Keratinocyte (primary cell): ENCODE measurements at regions not wholly inside any gene's neighbourhood (a gene's known extent, or its start where the extent isn't known, plus 50 kb on each side); places are given as distances from the start of the nearest gene placed in this dataset.
A peak's percentile ranks its signal among the peaks of the same experiment; 100 is the strongest.

Experiments
- DNase-seq: peaks from one replicate; pipeline ENCODE4 v3.0.0-alpha.2; 2011; ENCODE audit warnings: low read depth, missing footprints, low spot score
- FAIRE-seq: peaks from 2 replicates; lab custom pipeline; 2011; peaks lifted over from hg19 to GRCh38; lab: Jason Lieb, UNC
- H2AFZ ChIP-seq: 2 replicates; pipeline ENCODE4 v1.6.0; 2012; ENCODE audit warnings: low read length, control low read depth, inconsistent platforms; ENCODE audit not compliant: control insufficient read depth
- H3K27ac ChIP-seq: 2 replicates; pipeline ENCODE4 v1.5.1; 2011; ENCODE audit warnings: low read length; ENCODE audit not compliant: control insufficient read depth, insufficient read depth
- H3K27me3 ChIP-seq: 3 replicates; pipeline ENCODE4 v1.6.0; 2011; ENCODE audit warnings: low read length; ENCODE audit not compliant: control insufficient read depth, insufficient read depth; ENCODE audit errors: extremely low read depth
- H3K36me3 ChIP-seq, 2 experiments: 2 replicates in 1 of 2; 3 replicates in 1 of 2; pipeline ENCODE4 v1.5.1; 2011; ENCODE audit warnings: low read length in 2 of 2, mild to moderate bottlenecking in 1 of 2; ENCODE audit not compliant: control insufficient read depth in 2 of 2, insufficient read depth in 2 of 2; ENCODE audit errors: extremely low read depth in 1 of 2
- H3K4me1 ChIP-seq: 3 replicates; pipeline ENCODE4 v1.5.1; 2011; ENCODE audit warnings: low read length; ENCODE audit not compliant: control insufficient read depth, insufficient read depth; ENCODE audit errors: extremely low read depth
- H3K4me2 ChIP-seq: 3 replicates; pipeline ENCODE4 v1.6.0; 2011; ENCODE audit warnings: low read depth, low read length; ENCODE audit not compliant: control insufficient read depth, insufficient read depth; ENCODE audit errors: extremely low read depth
- H3K4me3 ChIP-seq, 3 experiments: fragments of 200-600 bp in 1 of 3; sonication (generic) in 1 of 3; 2 replicates in 2 of 3; 3 replicates in 1 of 3; pipeline ENCODE4 v1.5.1; 2011 to 2016; ENCODE audit warnings: low read length in 3 of 3, mild to moderate bottlenecking in 3 of 3, control low read depth in 2 of 3, inconsistent platforms in 1 of 3, low read depth in 1 of 3, mixed read lengths in 1 of 3, mixed run types in 1 of 3, moderate library complexity in 1 of 3; ENCODE audit not compliant: control insufficient read depth in 2 of 3, insufficient read depth in 2 of 3; ENCODE audit errors: extremely low read depth in 1 of 3
- H3K79me2 ChIP-seq: 2 replicates; pipeline ENCODE4 v1.6.0; 2012; ENCODE audit warnings: low read length; ENCODE audit not compliant: control insufficient read depth, insufficient read depth
- H3K9ac ChIP-seq: 3 replicates; pipeline ENCODE4 v1.6.0; 2011; ENCODE audit warnings: low read length; ENCODE audit not compliant: control insufficient read depth, insufficient read depth; ENCODE audit errors: extremely low read depth
- H3K9me1 ChIP-seq: 3 replicates; pipeline ENCODE4 v1.6.0; 2011; ENCODE audit warnings: low read length; ENCODE audit not compliant: control insufficient read depth, insufficient read depth; ENCODE audit errors: extremely low read depth
- H3K9me3 ChIP-seq: 2 replicates; pipeline ENCODE4 v1.5.1; 2012; ENCODE audit warnings: low read depth, low read length; ENCODE audit not compliant: control insufficient read depth
- H4K20me1 ChIP-seq: 3 replicates; pipeline ENCODE4 v1.6.0; 2011; ENCODE audit warnings: low read length; ENCODE audit not compliant: control insufficient read depth, insufficient read depth; ENCODE audit errors: extremely low read depth
- CTCF ChIP-seq, 3 experiments: IDR thresholded peaks in 1 of 3; conservative IDR thresholded peaks in 1 of 3; optimal IDR thresholded peaks in 1 of 3; 2 replicates in 2 of 3; 3 replicates in 1 of 3; pipeline versions ENCODE3 to v1.5.1; 2011; ENCODE audit warnings: low read length in 3 of 3, mild to moderate bottlenecking in 3 of 3, moderate library complexity in 2 of 3, control low read depth in 1 of 3, inconsistent platforms in 1 of 3; ENCODE audit not compliant: insufficient read depth in 2 of 3; ENCODE audit errors: extremely low read depth in 1 of 3
- EZH2 ChIP-seq: IDR thresholded peaks from one replicate; pipeline ENCODE4 v1.6.1; 2012; ENCODE audit warnings: inconsistent platforms, mild to moderate bottlenecking, low read length, moderate library complexity
- dilution Hi-C: fragments of 300-500 bp; cut with MboI; formaldehyde crosslinking; loops from one replicate; pipeline ENCODE4 v1.7.0; 2020; ENCODE audit warnings: low sequenced_read_pairs; ENCODE audit not compliant: extremely low pct_ligation_motif_present

GRCh38 chr21:38643404-38644023, 145.2 kb upstream of the ERG start:
- H3K36me3 ChIP-seq = no peaks in the 10 kb centered on the region
- peaks cover 27% of the 10 kb centered on the region for H3K4me1 ChIP-seq
- H4K20me1 ChIP-seq = no peaks in the 10 kb centered on the region
- no peaks in the 10 kb centered on the region for H3K9me1 ChIP-seq
- H3K4me2 ChIP-seq = no peak overlapping the region
- H3K27ac ChIP-seq = no peak overlapping the region
- no peaks in the 10 kb centered on the region for H3K79me2 ChIP-seq
- H3K4me3 ChIP-seq = no peak overlapping the region
- H3K27me3 ChIP-seq = no peaks in the 10 kb centered on the region
- no peak overlapping the region for H2AFZ ChIP-seq
- FAIRE-seq = no peak
- H3K9me3 ChIP-seq = no peaks in the 10 kb centered on the region
- DNase-seq = no peak
- dilution Hi-C loops = no loop called here
- TF ChIP-seq EZH2 = no peak
- no peak for TF ChIP-seq CTCF (optimal IDR thresholded peaks at IDR 0.05 in 1 of 3, IDR thresholded peaks at IDR 0.05 in 1 of 3, conservative IDR thresholded peaks at IDR 0.05 in 1 of 3; ENCODE audit: extremely low read depth in 1 of 3, insufficient read depth in 2 of 3, low read length in 3 of 3)
- no peak overlapping the region for H3K9ac ChIP-seq

- Histone ChIP-seq H3K27me3 (no peaks in the 10 kb centered on the region), H3K4me1 (peaks cover 27% of the 10 kb centered on the region), H3K9me1 (no peaks in the 10 kb centered on the region), H3K9ac (peak overlapping the region; percentile 63), H3K4me3 (no peak overlapping the region), H3K9me3 (no peaks in the 10 kb centered on the region), H3K27ac (peak overlapping the region; percentile 96), H3K36me3 (no peaks in the 10 kb centered on the region), H4K20me1 (no peaks in the 10 kb centered on the region), H2AFZ (no peak overlapping the region), H3K4me2 (peak overlapping the region; percentile 83), H3K79me2 (no peaks in the 10 kb centered on the region)
- DNase-seq (peak; percentile 81), FAIRE-seq (peak; percentile 69)
- dilution Hi-C loops = no loop called here
- TF ChIP-seq EZH2 = no peak
- no peak for TF ChIP-seq CTCF (optimal IDR thresholded peaks at IDR 0.05 in 1 of 3, IDR thresholded peaks at IDR 0.05 in 1 of 3, conservative IDR thresholded peaks at IDR 0.05 in 1 of 3; ENCODE audit: extremely low read depth in 1 of 3, insufficient read depth in 2 of 3, low read length in 3 of 3)
These were observed 147.0 kb upstream of the ERG start for GRCh38 chr21:38645282-38645681.
